ENCODE measurements at regions not wholly inside any gene's neighbourhood (a gene's known extent, or its start where the extent isn't known, plus 50 kb on each side); places are given as distances from the start of the nearest gene placed in this dataset.

- no peaks in the 10 kb centered on the region; the same call in 1 of the 2 replicates for H3K4me1 ChIP-seq
- H3K9me3 ChIP-seq = no peaks in the 10 kb centered on the region
- no peak overlapping the region for H3K4me3 ChIP-seq (ENCODE audit: low read depth, low read length)
- no peaks in the 10 kb centered on the region for H3K36me3 ChIP-seq
- no peak for TF ChIP-seq CTCF (IDR thresholded peaks at IDR 0.05; ENCODE audit: low read depth, low read length)
- H3K27me3 ChIP-seq = no peaks in the 10 kb centered on the region
- no peak for DNase-seq
Measured at GRCh38 chr21:16085421-16085820, 355.6 kb downstream of the USP25 start.

- H3K9me3 ChIP-seq = no peaks in the 10 kb centered on the region
- TF ChIP-seq CTCF (IDR thresholded peaks at IDR 0.05; ENCODE audit: low read depth, low read length) = no peak
- no peaks in the 10 kb centered on the region for H3K27me3 ChIP-seq
- H3K4me3 ChIP-seq (ENCODE audit: low read depth, low read length) = no peak overlapping the region
- H3K4me1 ChIP-seq = no peaks in the 10 kb centered on the region; the same call in 1 of the 2 replicates
- DNase-seq = no peak
- H3K36me3 ChIP-seq = no peaks in the 10 kb centered on the region
Measured at GRCh38 chr21:16086121-16086520, 356.3 kb downstream of the USP25 start.

GRCh38 chr21:16086936-16087335, 357.2 kb downstream of the USP25 start:
- Histone ChIP-seq H3K9me3 (no peaks in the 10 kb centered on the region), H3K4me3 (ENCODE audit: low read depth, low read length) (no peak overlapping the region), H3K4me1 (no peaks in the 10 kb centered on the region; the same call in 1 of the 2 replicates), H3K36me3 (no peaks in the 10 kb centered on the region), H3K27me3 (no peaks in the 10 kb centered on the region)
- no peak for TF ChIP-seq CTCF (IDR thresholded peaks at IDR 0.05; ENCODE audit: low read depth, low read length)
- no peak for DNase-seq

GRCh38 chr21:16087523-16087922, 357.7 kb downstream of the USP25 start:
- H3K9me3 ChIP-seq = no peaks in the 10 kb centered on the region
- TF ChIP-seq CTCF (IDR thresholded peaks at IDR 0.05; ENCODE audit: low read depth, low read length) = no peak
- H3K36me3 ChIP-seq = no peaks in the 10 kb centered on the region
- no peaks in the 10 kb centered on the region; the same call in 1 of the 2 replicates for H3K4me1 ChIP-seq
- no peak overlapping the region for H3K4me3 ChIP-seq (ENCODE audit: low read depth, low read length)
- H3K27me3 ChIP-seq = no peaks in the 10 kb centered on the region
- DNase-seq = no peak

GRCh38 chr21:16088056-16088455, 358.3 kb downstream of the USP25 start:
- Histone ChIP-seq H3K4me3 (ENCODE audit: low read depth, low read length) (no peak overlapping the region), H3K4me1 (no peaks in the 10 kb centered on the region; the same call in 1 of the 2 replicates), H3K36me3 (no peaks in the 10 kb centered on the region), H3K9me3 (no peaks in the 10 kb centered on the region), H3K27me3 (no peaks in the 10 kb centered on the region)
- DNase-seq = no peak
- TF ChIP-seq CTCF (IDR thresholded peaks at IDR 0.05; ENCODE audit: low read depth, low read length) = no peak

- Histone ChIP-seq H3K36me3 (no peaks in the 10 kb centered on the region), H3K4me3 (ENCODE audit: low read depth, low read length) (no peak overlapping the region), H3K4me1 (no peaks in the 10 kb centered on the region), H3K9me3 (no peaks in the 10 kb centered on the region), H3K27me3 (no peaks in the 10 kb centered on the region)
- no peak for DNase-seq
- no peak for TF ChIP-seq CTCF (IDR thresholded peaks at IDR 0.05; ENCODE audit: low read depth, low read length)
Measured at GRCh38 chr21:16095005-16095404, 365.2 kb downstream of the USP25 start.
